OCI-LY3 (cell line): ENCODE measurements at regions not wholly inside any gene's neighbourhood (a gene's known extent, or its start where the extent isn't known, plus 50 kb on each side); places are given as distances from the start of the nearest gene placed in this dataset.

ENCODE experiments used
- H2AFZ ChIP-seq: fragments of 200-600, 300-600 bp; shearing (Covaris generic); 2 replicates; pipeline ENCODE4 v1.6.0; 2014; ENCODE audit warnings: antibody characterized with exemption, low read depth, low read length
- H3K27ac ChIP-seq: fragments of 200-600, 300-600 bp; sonication (generic); 2 replicates; pipeline ENCODE4 v1.5.1; 2014; ENCODE audit warnings: mild to moderate bottlenecking, low read length, moderate library complexity, mixed read lengths
- H3K27me3 ChIP-seq: fragments of 200-600, 300-600 bp; sonication (generic); 2 replicates; pipeline ENCODE4 v1.6.1; 2014; ENCODE audit warnings: low read depth, low read length, mixed read lengths
- H3K36me3 ChIP-seq: fragments of 200-600, 300-600 bp; sonication (generic); replicated peaks from 2 replicates; pipeline ENCODE3; 2014; ENCODE audit warnings: low read depth, low read length, mixed read lengths
- H3K4me1 ChIP-seq: fragments of 300-600, 200-600 bp; sonication (generic); 2 replicates; pipeline ENCODE4 v1.6.1; 2014; ENCODE audit warnings: low read length, mixed read lengths
- H3K4me2 ChIP-seq: fragments of 200-600, 300-600 bp; sonication (generic); 2 replicates; pipeline ENCODE4 v1.6.1; 2014; ENCODE audit warnings: low read length, mixed read lengths
- H3K4me3 ChIP-seq: fragments of 300-600, 200-600 bp; sonication (generic); 2 replicates; pipeline ENCODE4 v1.5.1; 2014; ENCODE audit warnings: antibody characterized with exemption, mild to moderate bottlenecking, low read length, moderate library complexity
- H3K79me2 ChIP-seq: fragments of 300-600, 200-600 bp; shearing (Covaris generic); 2 replicates; pipeline ENCODE4 v1.6.1; 2014; ENCODE audit warnings: mild to moderate bottlenecking, low read length, mixed read lengths
- H3K9ac ChIP-seq: fragments of 300-600, 200-600 bp; shearing (Covaris generic); 2 replicates; pipeline ENCODE4 v1.6.0; 2014; ENCODE audit warnings: mild to moderate bottlenecking, low read length, moderate library complexity
- H3K9me3 ChIP-seq: fragments of 200-600, 300-600 bp; shearing (Covaris generic); 2 replicates; pipeline ENCODE4 v1.6.1; 2014; ENCODE audit warnings: low read length, mixed read lengths; ENCODE audit not compliant: insufficient read depth
- H4K20me1 ChIP-seq: fragments of 200-600, 300-600 bp; sonication (generic); 2 replicates; pipeline ENCODE4 v1.6.1; 2016; ENCODE audit warnings: low read length, mixed read lengths; ENCODE audit not compliant: insufficient read depth
- EZH2phosphoT487 ChIP-seq: fragments of 200-600 bp; shearing (Covaris generic); IDR thresholded peaks from 2 replicates; pipeline ENCODE4 v1.6.1; 2018; ENCODE audit warnings: antibody characterized with exemption, mixed run types, low read depth
- TF ChIP-seq, protein P1 (sequence below): fragments of 200-600, 300-600 bp; sonication (generic); IDR thresholded peaks from 2 replicates; pipeline ENCODE4 v1.5.1; 2014; ENCODE audit warnings: antibody characterized with exemption, low read length, low read depth

GRCh38 chr12:16716928-16717327, 111.0 kb upstream of the LMO3 start:
- Histone ChIP-seq H3K79me2 (no peaks in the 10 kb centered on the region), H3K4me1 (no peaks in the 10 kb centered on the region), H3K4me3 (no peak overlapping the region), H3K36me3 (no peaks in the 10 kb centered on the region), H3K9me3 (no peaks in the 10 kb centered on the region), H3K4me2 (no peak overlapping the region), H3K27ac (no peak overlapping the region), H4K20me1 (no peaks in the 10 kb centered on the region), H2AFZ (no peak overlapping the region), H3K9ac (no peak overlapping the region), H3K27me3 (no peaks in the 10 kb centered on the region)
- TF ChIP-seq, protein P1, sequence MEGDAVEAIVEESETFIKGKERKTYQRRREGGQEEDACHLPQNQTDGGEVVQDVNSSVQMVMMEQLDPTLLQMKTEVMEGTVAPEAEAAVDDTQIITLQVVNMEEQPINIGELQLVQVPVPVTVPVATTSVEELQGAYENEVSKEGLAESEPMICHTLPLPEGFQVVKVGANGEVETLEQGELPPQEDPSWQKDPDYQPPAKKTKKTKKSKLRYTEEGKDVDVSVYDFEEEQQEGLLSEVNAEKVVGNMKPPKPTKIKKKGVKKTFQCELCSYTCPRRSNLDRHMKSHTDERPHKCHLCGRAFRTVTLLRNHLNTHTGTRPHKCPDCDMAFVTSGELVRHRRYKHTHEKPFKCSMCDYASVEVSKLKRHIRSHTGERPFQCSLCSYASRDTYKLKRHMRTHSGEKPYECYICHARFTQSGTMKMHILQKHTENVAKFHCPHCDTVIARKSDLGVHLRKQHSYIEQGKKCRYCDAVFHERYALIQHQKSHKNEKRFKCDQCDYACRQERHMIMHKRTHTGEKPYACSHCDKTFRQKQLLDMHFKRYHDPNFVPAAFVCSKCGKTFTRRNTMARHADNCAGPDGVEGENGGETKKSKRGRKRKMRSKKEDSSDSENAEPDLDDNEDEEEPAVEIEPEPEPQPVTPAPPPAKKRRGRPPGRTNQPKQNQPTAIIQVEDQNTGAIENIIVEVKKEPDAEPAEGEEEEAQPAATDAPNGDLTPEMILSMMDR = no peak
- no peak for TF ChIP-seq EZH2phosphoT487

DNA sequence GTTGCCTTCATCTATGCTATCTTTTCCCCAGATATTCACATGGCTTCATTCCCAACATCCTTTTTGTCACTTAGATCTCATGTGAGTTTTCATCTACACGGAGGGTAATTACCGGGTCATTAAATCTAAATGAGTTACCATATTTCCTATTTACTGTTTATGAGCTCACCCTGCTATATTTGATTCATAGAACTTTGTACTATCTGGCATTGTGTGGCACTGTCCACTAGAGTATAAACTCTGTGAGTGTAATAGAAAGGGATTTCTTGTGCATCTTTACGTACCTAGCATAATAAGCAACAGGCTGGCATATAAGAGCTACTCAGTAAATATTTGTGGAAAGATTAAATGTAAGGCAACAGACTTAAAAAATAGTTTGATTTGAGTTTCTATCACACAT, 86.1 kb upstream of the LMO3 start:
- no peaks in the 10 kb centered on the region for H3K36me3 ChIP-seq
- TF ChIP-seq EZH2phosphoT487 = no peak
- TF ChIP-seq, protein P1 = no peak
- H3K27me3 ChIP-seq = no peaks in the 10 kb centered on the region
- no peaks in the 10 kb centered on the region for H3K79me2 ChIP-seq
- H3K9me3 ChIP-seq = no peaks in the 10 kb centered on the region
- no peak overlapping the region for H3K4me3 ChIP-seq
- no peak overlapping the region for H3K9ac ChIP-seq
- no peak overlapping the region for H2AFZ ChIP-seq
- H3K4me2 ChIP-seq = no peak overlapping the region
- no peaks in the 10 kb centered on the region for H3K4me1 ChIP-seq
- no peak overlapping the region for H3K27ac ChIP-seq
- H4K20me1 ChIP-seq = no peaks in the 10 kb centered on the region

DNA sequence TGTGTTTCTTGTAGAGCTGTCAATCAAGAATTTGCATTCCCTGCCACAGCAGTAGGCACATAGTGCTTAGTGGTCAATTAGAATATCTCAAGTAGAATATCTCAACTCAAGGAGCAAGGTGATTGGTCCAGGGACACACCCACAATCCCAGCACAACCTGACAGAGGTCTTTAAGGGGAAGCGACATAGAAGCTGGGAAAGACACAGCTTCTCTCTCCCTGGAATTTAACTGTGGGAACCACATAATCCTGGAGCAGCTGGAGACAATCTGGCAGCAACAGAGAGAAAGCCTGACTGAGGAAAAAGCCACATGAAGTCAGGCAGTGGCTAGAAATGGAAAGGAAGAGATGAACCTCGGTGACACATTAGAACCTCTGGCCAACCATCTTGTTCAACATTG, 85.7 kb upstream of the LMO3 start:
- Histone ChIP-seq H3K36me3 (no peaks in the 10 kb centered on the region), H3K4me2 (no peak overlapping the region), H3K4me1 (no peaks in the 10 kb centered on the region), H3K4me3 (no peak overlapping the region), H3K79me2 (no peaks in the 10 kb centered on the region), H3K27me3 (no peaks in the 10 kb centered on the region), H3K9ac (no peak overlapping the region), H2AFZ (no peak overlapping the region), H4K20me1 (no peaks in the 10 kb centered on the region), H3K9me3 (no peaks in the 10 kb centered on the region), H3K27ac (no peak overlapping the region)
- TF ChIP-seq, protein P1 = no peak
- TF ChIP-seq EZH2phosphoT487 = no peak

- Histone ChIP-seq H3K79me2 (no peaks in the 10 kb centered on the region), H3K9ac (no peak overlapping the region), H3K4me2 (no peak overlapping the region), H3K27ac (no peak overlapping the region), H3K4me3 (no peak overlapping the region), H3K4me1 (no peaks in the 10 kb centered on the region), H3K9me3 (no peaks in the 10 kb centered on the region), H3K27me3 (no peaks in the 10 kb centered on the region), H2AFZ (no peak overlapping the region), H3K36me3 (no peaks in the 10 kb centered on the region), H4K20me1 (no peaks in the 10 kb centered on the region)
- TF ChIP-seq EZH2phosphoT487 = no peak
- TF ChIP-seq, protein P1 = no peak
Observed at GRCh38 chr12:16688200-16688599, 82.2 kb upstream of the LMO3 start.
